ENCODE measurements at regions not wholly inside any gene's neighbourhood (a gene's known extent, or its start where the extent isn't known, plus 50 kb on each side); places are given as distances from the start of the nearest gene placed in this dataset.
"Not testable (repeated sequence)": the region's sequence is repeated elsewhere in the genome, so short reads cannot be mapped to it uniquely, and the experiment has no call there.

DNA sequence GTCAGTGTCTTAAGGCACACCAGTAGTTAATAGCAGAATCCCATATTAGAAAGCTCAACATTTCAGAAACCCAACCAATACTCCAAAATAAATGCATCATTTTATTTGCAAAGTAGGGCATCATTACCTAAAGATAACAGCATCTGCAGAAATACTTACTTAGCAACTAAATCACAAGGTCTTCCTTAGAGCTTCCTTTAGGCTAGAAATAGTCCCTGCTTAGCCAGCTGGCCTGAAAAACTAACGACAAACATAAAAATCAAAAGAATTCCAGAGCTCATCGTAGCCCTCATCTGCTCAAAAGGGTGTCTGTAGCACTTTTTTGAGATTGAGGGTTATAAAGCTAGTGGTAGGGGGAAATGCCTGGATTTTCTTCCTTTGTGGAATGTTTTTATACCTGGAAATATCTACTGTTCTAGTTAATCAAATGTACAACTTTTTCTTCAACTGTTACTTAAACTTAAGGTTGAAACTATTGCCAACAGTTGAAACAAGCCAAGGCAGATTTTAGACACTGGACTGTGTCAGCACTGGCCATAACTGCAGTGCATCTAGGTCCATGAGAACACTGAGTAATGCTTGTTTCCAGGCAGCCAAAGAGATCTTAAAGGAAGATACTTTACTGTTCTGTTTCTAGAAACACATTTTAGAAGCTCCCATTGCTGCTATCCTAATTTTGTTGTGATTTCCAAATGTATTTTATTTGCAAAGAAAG is 129.4 kb upstream of the RASA1 start:
- no peak for DNase-seq (ENCODE audit: low read depth)

DNA sequence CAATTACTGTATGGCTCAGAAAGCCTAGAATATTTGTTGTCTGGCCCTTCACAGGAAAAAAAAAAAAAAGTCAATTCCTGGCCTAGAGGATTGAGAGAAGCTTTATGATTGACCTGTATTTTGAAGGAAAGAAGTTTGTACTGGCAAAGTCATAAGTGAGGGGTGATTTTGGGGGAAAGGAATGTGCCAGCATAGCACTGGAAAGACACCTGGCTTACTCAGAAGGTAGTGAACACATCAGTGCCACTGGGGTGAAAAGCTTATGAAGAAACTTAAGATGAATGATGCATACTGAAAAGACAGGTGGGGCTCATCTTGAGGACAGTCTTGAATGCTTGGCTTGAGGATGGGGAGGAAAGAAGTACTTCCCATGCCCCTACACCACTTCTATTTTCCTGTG is 127.9 kb upstream of the RASA1 start:
- DNase-seq (ENCODE audit: low read depth), result no peak

- no peak for DNase-seq (ENCODE audit: low read depth)
Measured at GRCh38 chr5:87141544-87141943, 126.1 kb upstream of the RASA1 start.

GRCh38 chr5:87145853-87146252 is 121.8 kb upstream of the RASA1 start:
- DNase-seq (ENCODE audit: low read depth), result not testable (repeated sequence)

DNA sequence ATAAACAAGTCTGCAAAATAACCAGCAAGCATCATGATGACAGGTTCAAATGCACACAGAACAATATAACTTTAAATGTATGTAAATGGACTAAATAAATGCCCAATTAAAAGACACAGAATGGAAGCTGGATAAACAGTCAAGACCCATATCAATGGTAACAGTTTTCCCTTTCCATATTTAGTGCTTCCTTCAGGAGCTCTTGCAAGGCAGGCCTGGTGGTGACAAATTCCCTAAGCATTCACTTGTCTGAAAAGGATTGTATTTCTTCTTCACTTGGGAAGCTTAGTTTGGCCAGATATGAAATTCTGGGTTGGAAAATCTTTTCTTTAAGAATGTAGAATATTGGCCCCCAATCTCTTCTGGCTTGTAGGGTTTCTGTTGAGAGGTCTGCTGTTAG is 120.2 kb upstream of the RASA1 start:
- no peak for DNase-seq (ENCODE audit: low read depth)

DNA sequence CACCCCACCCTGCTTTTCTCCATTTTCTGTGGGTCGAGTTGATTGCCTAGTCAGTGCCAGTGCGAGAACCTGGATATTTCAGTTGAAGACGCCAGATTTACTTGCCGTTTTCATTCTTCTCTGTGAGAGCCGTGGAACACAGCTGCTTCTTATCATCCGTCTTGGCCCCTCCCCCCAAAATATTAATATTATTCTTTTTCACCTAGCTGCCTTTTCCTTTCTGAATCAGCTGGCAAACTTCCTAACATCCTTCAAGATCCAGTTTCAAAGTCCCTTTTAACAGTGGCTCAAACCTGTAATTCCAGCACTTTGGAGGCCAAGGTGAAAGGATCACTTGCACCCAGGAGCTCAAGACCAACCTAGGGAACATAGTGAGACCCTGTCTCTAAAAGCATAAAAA is 117.1 kb upstream of the RASA1 start:
- DNase-seq (ENCODE audit: low read depth), result no peak

DNA sequence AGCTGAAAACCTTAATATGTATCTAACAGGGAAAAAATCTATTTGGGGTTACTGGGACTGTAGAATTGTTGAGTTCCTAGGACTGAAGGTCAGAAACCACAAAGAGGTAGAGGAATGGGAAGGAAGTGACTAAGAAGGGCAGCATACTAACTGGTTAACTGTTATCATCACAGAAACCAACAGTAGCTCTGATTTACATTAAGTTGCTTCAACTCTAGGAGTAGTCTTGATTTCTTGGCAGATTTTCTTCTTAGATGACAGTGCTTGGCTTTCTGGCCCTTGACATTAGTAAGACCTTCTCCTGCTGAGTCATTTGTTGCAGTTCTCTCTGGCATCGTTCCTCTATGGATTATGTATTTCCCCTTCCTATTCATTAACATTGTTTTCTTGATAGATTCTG is 116.1 kb upstream of the RASA1 start:
- DNase-seq (ENCODE audit: low read depth), result no peak

DNA sequence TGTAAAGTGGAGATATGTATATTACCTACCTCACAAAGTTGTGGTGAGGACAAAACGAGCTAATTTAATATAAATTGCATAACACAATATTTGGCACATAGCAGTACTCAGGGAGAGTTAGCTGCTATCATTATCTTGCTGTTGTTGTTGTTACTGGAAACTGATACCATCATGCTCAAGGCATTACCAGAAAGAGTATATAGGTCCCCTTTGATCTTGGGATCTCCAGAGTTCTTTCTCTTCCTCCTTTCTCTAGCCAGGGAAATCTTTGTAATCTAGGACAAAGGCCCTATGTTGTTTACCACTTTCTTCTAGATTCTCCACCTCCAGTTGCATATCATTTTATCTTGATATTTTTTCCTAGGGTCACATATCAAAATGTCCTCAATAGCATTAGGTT is 114.8 kb upstream of the RASA1 start:
- no peak for DNase-seq (ENCODE audit: low read depth)

DNA sequence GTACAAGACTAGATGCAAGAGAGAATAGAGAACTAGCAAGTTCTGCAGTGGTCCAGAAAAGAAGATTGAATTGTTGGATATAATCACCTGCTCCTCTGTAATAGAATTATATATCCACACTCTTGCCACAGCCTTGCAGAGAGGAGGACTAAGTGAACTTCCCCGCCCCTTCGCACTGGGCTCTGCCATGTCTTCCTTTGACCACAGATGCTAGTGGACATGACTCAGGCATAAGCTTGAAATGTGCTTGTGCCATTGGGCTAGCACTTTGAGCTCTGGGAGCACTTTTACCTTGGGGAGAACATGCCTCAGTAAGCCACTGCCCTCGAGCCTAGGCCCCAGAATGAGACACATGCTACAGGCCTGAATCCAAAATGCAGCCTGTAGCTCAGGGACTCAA is 113.5 kb upstream of the RASA1 start:
- no peak for DNase-seq (ENCODE audit: low read depth)

DNA sequence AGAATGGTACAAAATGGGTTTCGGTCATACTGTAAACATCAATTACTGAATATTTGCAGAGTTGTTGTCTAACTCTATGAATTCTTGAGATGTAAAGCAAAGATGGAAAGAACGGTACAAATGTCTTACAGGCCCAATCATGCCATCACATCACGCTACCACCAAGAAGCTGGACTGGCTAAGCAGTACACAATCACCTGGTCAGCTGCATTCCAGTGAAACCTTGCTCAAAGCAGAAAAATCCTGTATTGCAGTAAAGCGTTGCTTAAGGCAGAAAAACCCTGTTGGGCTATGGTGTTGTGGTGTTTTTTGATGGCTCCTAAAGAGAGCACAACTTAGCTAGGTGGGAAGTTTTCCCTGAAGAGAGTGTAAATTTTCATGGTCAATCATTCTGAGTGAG is 112.6 kb upstream of the RASA1 start:
- DNase-seq (ENCODE audit: low read depth), result no peak

DNA sequence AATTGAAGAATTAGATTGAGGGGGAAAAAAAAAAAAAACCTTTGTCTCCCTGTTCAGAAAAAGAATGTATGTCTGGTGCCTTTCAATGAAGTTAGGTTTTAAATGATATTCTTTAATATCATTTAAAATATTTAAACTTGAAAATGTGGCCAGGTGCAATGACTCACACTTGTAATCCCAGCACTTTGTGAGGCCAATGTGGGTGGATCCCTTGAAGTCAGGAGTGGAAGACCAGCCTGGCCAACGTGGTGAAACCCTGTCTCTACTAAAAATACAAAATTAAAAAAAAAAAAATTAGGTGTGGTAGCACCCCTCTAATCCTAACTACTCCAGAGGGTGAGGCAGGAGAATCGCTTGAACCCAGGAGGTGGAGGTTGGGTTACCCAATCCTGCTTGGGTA is 111.1 kb upstream of the RASA1 start:
- no peak for DNase-seq (ENCODE audit: low read depth)

GRCh38 chr5:87164409-87164808 is 103.3 kb upstream of the RASA1 start:
- no peak for DNase-seq (ENCODE audit: low read depth)

DNA sequence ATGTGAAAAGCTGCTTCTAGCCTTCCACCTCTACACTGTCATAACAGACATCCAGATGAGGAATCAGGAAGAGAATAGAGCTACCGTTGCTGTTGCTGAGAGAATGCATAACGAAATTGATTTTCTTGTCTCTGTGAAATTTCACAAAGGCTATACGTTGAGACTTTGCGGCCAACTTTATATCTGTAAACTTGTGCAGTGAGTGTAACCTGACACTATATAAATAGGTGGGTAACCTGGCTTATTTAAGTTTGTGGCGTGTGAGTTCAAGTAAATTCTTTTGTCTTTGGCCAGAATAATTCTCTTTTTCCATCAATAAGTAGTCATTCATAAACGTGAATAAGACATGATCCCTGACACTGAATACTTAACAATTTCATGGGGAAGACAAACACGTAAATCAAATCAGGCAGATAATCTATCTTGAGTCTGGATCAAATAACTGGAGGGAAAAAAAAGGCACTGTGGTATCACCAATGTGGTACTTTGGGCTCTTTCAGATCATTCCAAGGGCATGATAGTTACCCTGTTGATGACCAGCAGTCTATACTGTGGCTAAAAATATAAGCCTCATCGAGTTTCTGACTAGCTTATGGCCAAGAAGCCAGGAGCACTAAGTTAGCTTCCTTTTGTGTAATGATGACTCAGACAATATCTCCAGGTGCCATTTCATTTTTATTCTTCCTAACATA is 98.2 kb upstream of the RASA1 start:
- DNase-seq (ENCODE audit: low read depth), result no peak

DNA sequence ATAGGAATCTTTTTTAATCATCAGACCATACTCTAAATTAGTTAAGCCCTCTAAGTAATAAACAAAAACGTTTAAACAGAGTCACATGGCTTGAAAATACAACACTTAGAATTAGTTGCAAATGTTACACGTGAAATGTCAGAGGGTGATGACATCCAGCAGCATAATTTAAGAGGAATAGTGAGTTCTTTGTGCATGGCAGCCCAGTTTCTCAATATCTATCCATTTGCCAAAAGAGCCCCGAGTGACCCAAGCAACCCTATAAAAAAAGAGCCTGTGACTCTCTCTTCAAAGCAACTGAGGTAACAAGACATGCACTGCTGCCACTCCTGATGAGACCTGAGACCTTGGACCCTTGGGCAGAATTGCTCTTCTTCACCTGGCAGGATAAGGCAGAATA is 96.9 kb upstream of the RASA1 start:
- DNase-seq (ENCODE audit: low read depth), result no peak

GRCh38 chr5:87182649-87183048 is 85.0 kb upstream of the RASA1 start:
- no peak for DNase-seq (ENCODE audit: low read depth)

DNA sequence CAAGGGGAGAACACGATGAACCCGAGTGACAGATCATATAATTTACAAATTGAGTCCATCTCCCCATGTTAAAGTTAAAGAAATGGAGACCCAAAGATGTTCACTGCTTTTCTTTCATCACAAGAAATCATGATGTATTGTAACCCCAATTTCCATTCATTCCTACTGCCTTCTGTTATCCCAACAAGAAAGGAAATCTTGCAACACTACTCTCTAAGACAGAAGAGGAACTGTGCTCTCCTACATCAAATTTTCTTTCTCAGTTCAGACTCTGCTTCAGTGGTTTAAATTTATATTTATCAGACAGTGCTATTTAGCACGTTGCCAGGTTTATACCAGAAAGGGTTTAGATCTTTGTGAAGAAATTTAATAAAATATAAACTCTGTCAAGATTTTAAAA is 83.8 kb upstream of the RASA1 start:
- DNase-seq (ENCODE audit: low read depth), result no peak

DNA sequence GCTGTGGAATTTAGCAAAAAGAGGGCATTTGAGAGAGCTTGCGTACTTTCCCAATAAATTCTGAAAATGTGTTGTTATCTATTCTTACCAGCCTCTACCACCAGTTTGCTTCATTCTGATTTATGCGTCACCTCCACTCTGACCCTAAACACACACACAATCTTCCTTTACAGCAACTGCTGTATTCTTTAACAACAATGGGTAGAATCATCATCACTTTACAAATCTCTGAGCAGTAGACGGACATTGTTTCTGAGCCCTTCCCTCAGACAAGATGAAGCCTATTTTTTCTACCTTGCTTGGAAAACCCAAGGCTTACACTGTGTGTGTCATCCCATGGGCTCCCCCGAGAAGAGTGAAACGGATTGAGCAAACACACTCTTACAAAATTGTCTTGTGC is 83.1 kb upstream of the RASA1 start:
- no peak for DNase-seq (ENCODE audit: low read depth)

- DNase-seq (ENCODE audit: low read depth), result no peak
Measured at GRCh38 chr5:87185838-87186237, 81.8 kb upstream of the RASA1 start.

DNA sequence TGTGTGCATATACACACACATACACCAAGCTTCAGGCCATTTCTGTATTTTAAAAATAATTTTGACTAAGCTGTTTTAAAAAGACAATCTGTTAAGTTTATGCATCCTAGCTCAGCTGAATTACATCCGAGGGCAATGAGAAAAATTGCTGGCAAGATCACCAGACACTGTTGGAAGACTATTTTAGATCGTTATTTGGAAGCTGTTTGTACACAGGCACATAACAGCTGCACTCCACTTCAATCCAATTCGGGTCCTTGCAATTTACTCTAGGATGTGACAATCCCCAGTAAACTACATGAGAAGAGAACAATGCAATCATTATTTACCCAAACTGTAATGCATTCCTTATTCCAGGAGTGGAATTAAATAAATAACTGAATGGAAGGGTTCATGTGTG is 79.3 kb upstream of the RASA1 start:
- no peak for DNase-seq (ENCODE audit: low read depth)

GRCh38 chr5:87190041-87190440 is 77.6 kb upstream of the RASA1 start:
- DNase-seq (ENCODE audit: low read depth), result no peak

DNA sequence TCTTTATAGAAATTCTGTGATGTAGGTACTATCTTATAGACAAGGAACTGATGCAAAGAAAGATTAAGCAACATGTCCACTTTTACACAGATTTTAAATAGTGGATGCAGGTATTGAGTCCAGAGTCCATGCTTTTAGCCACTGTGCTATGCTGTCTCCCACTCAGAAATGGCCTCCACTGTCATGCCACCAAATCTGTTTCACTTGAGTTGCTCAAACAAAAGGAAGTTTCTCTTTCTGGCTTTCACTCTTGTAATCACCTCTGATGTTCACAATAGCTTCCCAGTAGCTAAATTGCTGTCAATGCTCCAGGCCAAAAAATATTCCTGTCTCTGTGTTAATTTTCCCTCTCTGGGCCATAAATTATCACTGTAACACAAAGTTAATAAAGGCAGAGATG is 77.0 kb upstream of the RASA1 start:
- no peak for DNase-seq (ENCODE audit: low read depth)

GRCh38 chr5:87191645-87192044 is 76.0 kb upstream of the RASA1 start:
- DNase-seq (ENCODE audit: low read depth), result no peak

DNA sequence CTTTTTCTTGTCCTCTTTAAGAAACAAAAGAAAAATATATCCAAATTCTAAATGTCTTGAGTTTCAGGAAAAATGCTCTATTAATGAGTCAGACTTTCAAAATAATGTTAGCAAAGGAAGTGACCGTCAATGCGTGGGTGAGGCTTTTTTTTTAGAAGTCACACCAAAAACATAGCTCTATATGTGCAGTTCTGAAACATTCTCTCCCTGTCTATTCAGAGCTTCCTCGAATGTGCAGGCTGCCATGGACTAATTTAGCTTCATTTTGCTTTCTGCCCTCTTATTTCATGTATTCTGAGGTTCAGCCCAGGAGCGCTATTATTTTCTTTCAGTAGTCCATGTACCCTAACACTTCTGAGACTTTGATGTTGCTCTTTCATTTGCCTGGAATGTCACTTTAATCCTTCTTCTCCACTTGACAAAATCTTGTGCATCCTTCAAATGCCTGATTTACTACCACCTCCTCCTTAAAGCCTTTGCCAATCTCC is 72.5 kb upstream of the RASA1 start:
- DNase-seq (ENCODE audit: low read depth), result no peak

DNA sequence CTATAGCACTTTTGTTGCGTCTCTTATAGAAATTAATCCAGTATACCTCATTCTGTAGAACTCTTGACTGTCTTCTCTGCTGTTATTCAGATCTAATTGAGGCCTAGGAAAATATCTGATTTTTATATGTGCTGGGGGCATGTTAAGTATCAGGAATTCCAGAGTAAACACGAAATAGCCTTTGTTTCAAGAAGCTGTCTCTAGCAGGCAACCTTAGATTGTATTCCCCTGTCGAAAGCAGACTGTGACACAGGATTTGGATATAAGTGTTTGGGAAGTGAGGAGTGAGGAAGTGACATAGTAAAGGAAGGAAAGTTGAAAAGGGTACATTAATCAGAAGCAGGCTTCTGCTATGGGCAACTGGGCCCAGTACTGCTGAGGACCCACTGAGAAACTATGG is 72.1 kb upstream of the RASA1 start:
- no peak for DNase-seq (ENCODE audit: low read depth)

All from activated T-cell treated with anti-CD3 and anti-CD28 coated beads for 24 hours (primary cell).